ENCODE measurements at regions not wholly inside any gene's neighbourhood (a gene's known extent, or its start where the extent isn't known, plus 50 kb on each side); places are given as distances from the start of the nearest gene placed in this dataset.

DNA sequence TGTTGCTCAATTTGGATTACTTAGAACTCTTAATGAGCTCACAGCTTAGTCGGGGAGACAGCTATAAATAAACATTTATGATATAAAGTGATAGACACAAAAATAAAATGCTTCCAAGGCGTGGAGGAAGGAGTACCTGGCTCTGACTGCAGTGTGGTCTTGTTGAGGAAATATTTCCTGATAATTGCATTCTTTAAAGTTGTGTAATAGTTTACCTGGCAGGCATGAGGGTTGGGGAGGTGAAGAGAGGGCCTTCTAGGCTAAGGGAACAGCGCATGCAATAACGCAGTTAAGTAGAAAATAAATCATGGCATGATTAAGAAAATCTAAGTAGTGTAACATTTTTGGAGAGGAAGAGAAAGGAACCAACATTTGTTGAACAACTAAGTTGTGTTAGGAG, 260.5 kb upstream of the ATP2B1 start:
- TF ChIP-seq, protein P1, sequence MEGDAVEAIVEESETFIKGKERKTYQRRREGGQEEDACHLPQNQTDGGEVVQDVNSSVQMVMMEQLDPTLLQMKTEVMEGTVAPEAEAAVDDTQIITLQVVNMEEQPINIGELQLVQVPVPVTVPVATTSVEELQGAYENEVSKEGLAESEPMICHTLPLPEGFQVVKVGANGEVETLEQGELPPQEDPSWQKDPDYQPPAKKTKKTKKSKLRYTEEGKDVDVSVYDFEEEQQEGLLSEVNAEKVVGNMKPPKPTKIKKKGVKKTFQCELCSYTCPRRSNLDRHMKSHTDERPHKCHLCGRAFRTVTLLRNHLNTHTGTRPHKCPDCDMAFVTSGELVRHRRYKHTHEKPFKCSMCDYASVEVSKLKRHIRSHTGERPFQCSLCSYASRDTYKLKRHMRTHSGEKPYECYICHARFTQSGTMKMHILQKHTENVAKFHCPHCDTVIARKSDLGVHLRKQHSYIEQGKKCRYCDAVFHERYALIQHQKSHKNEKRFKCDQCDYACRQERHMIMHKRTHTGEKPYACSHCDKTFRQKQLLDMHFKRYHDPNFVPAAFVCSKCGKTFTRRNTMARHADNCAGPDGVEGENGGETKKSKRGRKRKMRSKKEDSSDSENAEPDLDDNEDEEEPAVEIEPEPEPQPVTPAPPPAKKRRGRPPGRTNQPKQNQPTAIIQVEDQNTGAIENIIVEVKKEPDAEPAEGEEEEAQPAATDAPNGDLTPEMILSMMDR (IDR thresholded peaks at IDR 0.05): no peak
- TF ChIP-seq POLR2A (IDR thresholded peaks at IDR 0.05): no peak

Measured in vagina (tissue), 2 donors.